ENCODE measurements at regions not wholly inside any gene's neighbourhood (a gene's known extent, or its start where the extent isn't known, plus 50 kb on each side); places are given as distances from the start of the nearest gene placed in this dataset.
A peak's percentile ranks its signal among the peaks of the same experiment; 100 is the strongest.

GRCh38 chr6:47169785-47170616, 127.9 kb upstream of the ADGRF1 start:
- TF ChIP-seq CTCF (IDR thresholded peaks at IDR 0.05; ENCODE audit: insufficient read depth, low read depth, low read length) (no peak), EZH2 (IDR thresholded peaks at IDR 0.05; ENCODE audit: insufficient read depth, low read length) (no peak)
- peak; percentile 42 for DNase-seq (ENCODE audit: low read depth)
- Mint-ChIP-seq H3K36me3 (ENCODE audit: low read depth, unreplicated experiment) (peaks cover 2% of the 10 kb centered on the region), H3K27ac (ENCODE audit: unreplicated experiment) (peak overlapping the region; percentile 77), H3K4me1 (ENCODE audit: low read depth, unreplicated experiment) (peaks cover 44% of the 10 kb centered on the region), H3K27me3 (ENCODE audit: low read depth, unreplicated experiment) (no peaks in the 10 kb centered on the region), H3K9me3 (ENCODE audit: unreplicated experiment) (peaks cover 6% of the 10 kb centered on the region), H3K4me3 (ENCODE audit: unreplicated experiment) (no peak overlapping the region)
- no peak overlapping the region for H2AFZ ChIP-seq (ENCODE audit: low read depth, low read length)
- no peaks in the 10 kb centered on the region for H3K9me3 ChIP-seq (ENCODE audit: insufficient read depth, low read depth, low read length)
- H3K4me2 ChIP-seq (ENCODE audit: low read length), result no peak overlapping the region
- H3K4me3 ChIP-seq (ENCODE audit: insufficient read depth, low read depth, low read length), result no peak overlapping the region
- H3K36me3 ChIP-seq (ENCODE audit: insufficient read depth, low read length), result no peaks in the 10 kb centered on the region
- no peaks in the 10 kb centered on the region for H4K20me1 ChIP-seq (ENCODE audit: insufficient read depth, low read length)
- H3K9ac ChIP-seq (ENCODE audit: low read length), result no peak overlapping the region
- FAIRE-seq, result peak; percentile 17
- H3K79me2 ChIP-seq (ENCODE audit: insufficient read depth, low read length), result no peaks in the 10 kb centered on the region
- H3K27ac ChIP-seq (ENCODE audit: low read depth, low read length), result no peak overlapping the region
- H3K27me3 ChIP-seq (ENCODE audit: insufficient read depth, low read length), result no peaks in the 10 kb centered on the region
- peaks cover 13% of the 10 kb centered on the region for H3K4me1 ChIP-seq (ENCODE audit: insufficient read depth, low read length)

GRCh38 chr6:47168180-47168579, 126.0 kb upstream of the ADGRF1 start:
- H4K20me1 ChIP-seq (ENCODE audit: insufficient read depth, low read length), result no peaks in the 10 kb centered on the region
- no peaks in the 10 kb centered on the region for H3K36me3 ChIP-seq (ENCODE audit: insufficient read depth, low read length)
- H3K4me3 ChIP-seq (ENCODE audit: insufficient read depth, low read depth, low read length), result no peak overlapping the region
- H3K9me3 Mint-ChIP-seq (ENCODE audit: unreplicated experiment), result no peaks in the 10 kb centered on the region
- H2AFZ ChIP-seq (ENCODE audit: low read depth, low read length), result peak overlapping the region; percentile 2
- H3K36me3 Mint-ChIP-seq (ENCODE audit: low read depth, unreplicated experiment), result peaks cover 2% of the 10 kb centered on the region
- FAIRE-seq (peak; percentile 92), DNase-seq (ENCODE audit: low read depth) (peak; percentile 97)
- peak overlapping the region; percentile 12 for H3K4me3 Mint-ChIP-seq (ENCODE audit: unreplicated experiment)
- peak overlapping the region; percentile 61 for H3K27ac ChIP-seq (ENCODE audit: low read depth, low read length)
- no peaks in the 10 kb centered on the region for H3K79me2 ChIP-seq (ENCODE audit: insufficient read depth, low read length)
- TF ChIP-seq EZH2 (IDR thresholded peaks at IDR 0.05; ENCODE audit: insufficient read depth, low read length), result no peak
- no peak for TF ChIP-seq CTCF (IDR thresholded peaks at IDR 0.05; ENCODE audit: insufficient read depth, low read depth, low read length)
- H3K4me1 ChIP-seq (ENCODE audit: insufficient read depth, low read length), result peaks cover 13% of the 10 kb centered on the region
- no peaks in the 10 kb centered on the region for H3K9me3 ChIP-seq (ENCODE audit: insufficient read depth, low read depth, low read length)
- peaks cover 44% of the 10 kb centered on the region for H3K4me1 Mint-ChIP-seq (ENCODE audit: low read depth, unreplicated experiment)
- peak overlapping the region; percentile 65 for H3K4me2 ChIP-seq (ENCODE audit: low read length)
- no peaks in the 10 kb centered on the region for H3K27me3 ChIP-seq (ENCODE audit: insufficient read depth, low read length)
- no peaks in the 10 kb centered on the region for H3K27me3 Mint-ChIP-seq (ENCODE audit: low read depth, unreplicated experiment)
- H3K9ac ChIP-seq (ENCODE audit: low read length), result no peak overlapping the region
- peak overlapping the region; percentile 97 for H3K27ac Mint-ChIP-seq (ENCODE audit: unreplicated experiment)

GRCh38 chr6:47165918-47166317, 123.8 kb upstream of the ADGRF1 start:
- H4K20me1 ChIP-seq (ENCODE audit: insufficient read depth, low read length), result no peaks in the 10 kb centered on the region
- Mint-ChIP-seq H3K4me1 (ENCODE audit: low read depth, unreplicated experiment) (peaks cover 46% of the 10 kb centered on the region), H3K27ac (ENCODE audit: unreplicated experiment) (no peak overlapping the region), H3K4me3 (ENCODE audit: unreplicated experiment) (no peak overlapping the region), H3K9me3 (ENCODE audit: unreplicated experiment) (no peaks in the 10 kb centered on the region), H3K27me3 (ENCODE audit: low read depth, unreplicated experiment) (no peaks in the 10 kb centered on the region), H3K36me3 (ENCODE audit: low read depth, unreplicated experiment) (peaks cover 2% of the 10 kb centered on the region)
- H2AFZ ChIP-seq (ENCODE audit: low read depth, low read length), result no peak overlapping the region
- no peaks in the 10 kb centered on the region for H3K79me2 ChIP-seq (ENCODE audit: insufficient read depth, low read length)
- no peak overlapping the region for H3K4me2 ChIP-seq (ENCODE audit: low read length)
- peaks cover 13% of the 10 kb centered on the region for H3K4me1 ChIP-seq (ENCODE audit: insufficient read depth, low read length)
- H3K9me3 ChIP-seq (ENCODE audit: insufficient read depth, low read depth, low read length), result no peaks in the 10 kb centered on the region
- H3K27ac ChIP-seq (ENCODE audit: low read depth, low read length), result no peak overlapping the region
- no peaks in the 10 kb centered on the region for H3K36me3 ChIP-seq (ENCODE audit: insufficient read depth, low read length)
- H3K9ac ChIP-seq (ENCODE audit: low read length), result no peak overlapping the region
- FAIRE-seq (no peak), DNase-seq (ENCODE audit: low read depth) (no peak)
- H3K27me3 ChIP-seq (ENCODE audit: insufficient read depth, low read length), result no peaks in the 10 kb centered on the region
- TF ChIP-seq EZH2 (IDR thresholded peaks at IDR 0.05; ENCODE audit: insufficient read depth, low read length) (no peak), CTCF (IDR thresholded peaks at IDR 0.05; ENCODE audit: insufficient read depth, low read depth, low read length) (no peak)
- no peak overlapping the region for H3K4me3 ChIP-seq (ENCODE audit: insufficient read depth, low read depth, low read length)

Measured in astrocyte (in vitro differentiated cells and primary cell).